PC-3 (cell line): ENCODE measurements at regions not wholly inside any gene's neighbourhood (a gene's known extent, or its start where the extent isn't known, plus 50 kb on each side); places are given as distances from the start of the nearest gene placed in this dataset.

Experiments
- ATAC-seq: fragments of 200-7000 bp; cut with Tn5 transposase; 2 replicates; pipeline ENCODE4 v1.9.1; 2020; ENCODE audit warnings: mild to moderate bottlenecking, moderate library complexity
- BruUV-seq: library from RNA; stranded (reverse); fragments of 400-500 nt; replicated peaks from 2 replicates; lab custom pipeline; 2021; lab: Mats Ljungman, UMichigan
- CTCF ChIA-PET: fragments of 300-600 bp; sonication (Branson Sonifier 250); formaldehyde crosslinking; loops from one replicate; lab custom pipeline; 2022; ENCODE audit warnings: antibody characterized with exemption; lab: Charles Lee
- POLR2A ChIA-PET: fragments of 300-600 bp; sonication (Branson Sonifier 250); formaldehyde crosslinking; loops from one replicate; lab custom pipeline; 2022; ENCODE audit warnings: antibody characterized with exemption; ENCODE audit not compliant: unreplicated experiment; lab: Charles Lee
- DNase-seq: peaks from one replicate; pipeline ENCODE4 v3.0.0-alpha.2; 2015
- H2AFZ ChIP-seq: fragments of 300-600 bp; sonication (generic); 2 replicates; pipeline ENCODE4 v1.6.0; 2016; ENCODE audit warnings: antibody characterized with exemption, low read length
- H3F3A ChIP-seq: fragments of 300-600 bp; sonication (generic); one replicate; pipeline ENCODE4 v1.6.0; 2017; ENCODE audit warnings: antibody characterized with exemption, low read length, control low read depth, mild to moderate bottlenecking; ENCODE audit not compliant: unreplicated experiment
- H3K27ac ChIP-seq: fragments of 300-600 bp; sonication (generic); 2 replicates; pipeline ENCODE4 v1.5.1; 2016; ENCODE audit warnings: mild to moderate bottlenecking, low read length
- H3K27me3 ChIP-seq: fragments of 300-600 bp; sonication (generic); 2 replicates; pipeline ENCODE4 v1.6.1; 2016; ENCODE audit warnings: low read length, mixed read lengths
- H3K36me3 ChIP-seq: fragments of 300-600 bp; sonication (generic); 2 replicates; pipeline ENCODE4 v1.6.1; 2016; ENCODE audit warnings: low read depth, mixed run types, low read length, mixed read lengths
- H3K4me1 ChIP-seq: fragments of 300-600 bp; sonication (generic); 2 replicates; pipeline ENCODE4 v1.5.1; 2016; ENCODE audit warnings: low read length; ENCODE audit not compliant: insufficient read depth
- H3K4me2 ChIP-seq: fragments of 300-600 bp; sonication (generic); 2 replicates; pipeline ENCODE4 v1.6.0; 2016; ENCODE audit warnings: low read length
- H3K4me3 ChIP-seq: fragments of 300-600 bp; sonication (generic); 2 replicates; pipeline ENCODE4 v1.5.1; 2016; ENCODE audit warnings: mild to moderate bottlenecking, low read length, mixed read lengths
- H3K79me2 ChIP-seq: fragments of 300-600 bp; sonication (generic); 2 replicates; pipeline ENCODE4 v1.6.1; 2017; ENCODE audit warnings: low read length, mixed read lengths
- H3K9ac ChIP-seq: fragments of 300-600 bp; sonication (generic); 2 replicates; pipeline ENCODE4 v1.6.0; 2016; ENCODE audit warnings: mild to moderate bottlenecking, low read length
- H3K9me2 ChIP-seq: fragments of 300-600 bp; sonication (generic); replicated peaks from 2 replicates; pipeline ENCODE4 v1.6.1; 2016; ENCODE audit warnings: mixed run types, low read length, mixed read lengths
- H3K9me3 ChIP-seq: fragments of 300-600 bp; sonication (generic); 2 replicates; pipeline ENCODE4 v1.6.1; 2016; ENCODE audit warnings: low read length, mixed read lengths
- H4K20me1 ChIP-seq: fragments of 300-600 bp; sonication (generic); 2 replicates; pipeline ENCODE4 v1.6.1; 2016; ENCODE audit warnings: low read length, mixed read lengths
- EZH2 ChIP-seq: fragments of 300-600 bp; sonication (generic); IDR thresholded peaks from one replicate; pipeline ENCODE4 v1.6.1; 2017; ENCODE audit warnings: antibody characterized with exemption, mild to moderate bottlenecking, low read length; ENCODE audit not compliant: unreplicated experiment
- EZH2phosphoT487 ChIP-seq: fragments of 300-600 bp; sonication (generic); IDR thresholded peaks from 2 replicates; pipeline ENCODE4 v1.6.1; 2018; ENCODE audit warnings: mild to moderate bottlenecking, antibody characterized with exemption, low read length, borderline replicate concordance
- intact Hi-C: fragments of 100-400 bp; cut with micrococcal nuclease; formaldehyde crosslinking; loops from 2 replicates; pipeline ENCODE4 v1.9.0; 2023
- TF ChIP-seq, protein P1 (sequence below): fragments of 300-600 bp; sonication (generic); conservative IDR thresholded peaks from 2 replicates; pipeline ENCODE4 v1.5.1; 2017; ENCODE audit warnings: antibody characterized with exemption, low read depth, mild to moderate bottlenecking, low read length

GRCh38 chr5:68884144-68884754 is 209.6 kb upstream of the SLC30A5 start:
- Histone ChIP-seq H3K27me3 (no peaks in the 10 kb centered on the region), H3K4me3 (no peak overlapping the region), H3K4me1 (no peaks in the 10 kb centered on the region), H3F3A (no peaks in the 10 kb centered on the region), H3K9me3 (no peaks in the 10 kb centered on the region), H3K27ac (no peak overlapping the region), H3K36me3 (no peaks in the 10 kb centered on the region), H4K20me1 (no peaks in the 10 kb centered on the region), H3K9ac (no peak overlapping the region), H2AFZ (no peak overlapping the region), H3K4me2 (no peak overlapping the region), H3K79me2 (no peaks in the 10 kb centered on the region), H3K9me2 (no peaks in the 10 kb centered on the region)
- CTCF ChIA-PET = interaction anchor here (0.6 kb wide), 1 partner anchor 84 kb away, joined by 6 read pairs; no protein-coding TSS in a partner anchor
- ATAC-seq (no peak), DNase-seq (no peak)
- no TSS peak for BruUV-seq
- intact Hi-C loops = no loop called here
- TF ChIP-seq EZH2phosphoT487 = no peak
- no peak for TF ChIP-seq EZH2
- TF ChIP-seq, protein P1, sequence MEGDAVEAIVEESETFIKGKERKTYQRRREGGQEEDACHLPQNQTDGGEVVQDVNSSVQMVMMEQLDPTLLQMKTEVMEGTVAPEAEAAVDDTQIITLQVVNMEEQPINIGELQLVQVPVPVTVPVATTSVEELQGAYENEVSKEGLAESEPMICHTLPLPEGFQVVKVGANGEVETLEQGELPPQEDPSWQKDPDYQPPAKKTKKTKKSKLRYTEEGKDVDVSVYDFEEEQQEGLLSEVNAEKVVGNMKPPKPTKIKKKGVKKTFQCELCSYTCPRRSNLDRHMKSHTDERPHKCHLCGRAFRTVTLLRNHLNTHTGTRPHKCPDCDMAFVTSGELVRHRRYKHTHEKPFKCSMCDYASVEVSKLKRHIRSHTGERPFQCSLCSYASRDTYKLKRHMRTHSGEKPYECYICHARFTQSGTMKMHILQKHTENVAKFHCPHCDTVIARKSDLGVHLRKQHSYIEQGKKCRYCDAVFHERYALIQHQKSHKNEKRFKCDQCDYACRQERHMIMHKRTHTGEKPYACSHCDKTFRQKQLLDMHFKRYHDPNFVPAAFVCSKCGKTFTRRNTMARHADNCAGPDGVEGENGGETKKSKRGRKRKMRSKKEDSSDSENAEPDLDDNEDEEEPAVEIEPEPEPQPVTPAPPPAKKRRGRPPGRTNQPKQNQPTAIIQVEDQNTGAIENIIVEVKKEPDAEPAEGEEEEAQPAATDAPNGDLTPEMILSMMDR = no peak
- POLR2A ChIA-PET = no interaction called here

DNA sequence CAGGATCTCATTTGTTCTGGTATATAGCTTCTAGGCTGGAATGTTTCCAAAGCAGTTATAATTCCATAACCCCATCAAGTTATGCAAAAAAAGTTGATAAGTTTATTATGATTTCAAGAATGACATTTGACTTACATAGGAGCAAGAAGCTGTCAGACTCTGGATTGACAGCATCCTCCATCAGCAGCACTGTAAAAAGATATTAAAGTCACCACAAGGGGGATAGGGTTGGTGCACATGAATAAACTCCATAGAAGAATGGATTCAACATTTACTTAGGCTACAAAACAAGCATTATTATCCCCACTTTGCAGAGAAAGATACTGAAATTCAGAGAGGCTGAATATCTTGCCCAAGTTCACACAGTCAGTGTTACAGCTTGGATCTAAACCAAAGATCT is 208.9 kb upstream of the SLC30A5 start:
- ChIA-PET CTCF (no interaction called here), POLR2A (no interaction called here)
- no peak overlapping the region for H3K27ac ChIP-seq
- H3K9me2 ChIP-seq = no peaks in the 10 kb centered on the region
- peak; percentile 64; the same call in 1 of the 2 replicates for ATAC-seq
- BruUV-seq = no TSS peak
- no peaks in the 10 kb centered on the region for H3K9me3 ChIP-seq
- no peaks in the 10 kb centered on the region for H3K36me3 ChIP-seq
- H3K4me1 ChIP-seq = no peaks in the 10 kb centered on the region
- H3K79me2 ChIP-seq = no peaks in the 10 kb centered on the region
- H3K27me3 ChIP-seq = no peaks in the 10 kb centered on the region
- intact Hi-C loops = loop anchor here (1.0 kb wide), 1 partner anchor 78 kb away; no protein-coding TSS in a partner anchor
- no peaks in the 10 kb centered on the region for H3F3A ChIP-seq
- DNase-seq = peak; percentile 48
- no peak overlapping the region for H2AFZ ChIP-seq
- TF ChIP-seq EZH2 = no peak
- TF ChIP-seq, protein P1 = peak; percentile 57
- TF ChIP-seq EZH2phosphoT487 = no peak
- H4K20me1 ChIP-seq = no peaks in the 10 kb centered on the region
- H3K4me2 ChIP-seq = no peak overlapping the region
- no peak overlapping the region for H3K4me3 ChIP-seq
- H3K9ac ChIP-seq = no peak overlapping the region

- Histone ChIP-seq H3K4me1 (no peaks in the 10 kb centered on the region), H4K20me1 (no peaks in the 10 kb centered on the region), H3K9ac (no peak overlapping the region), H3K9me2 (no peaks in the 10 kb centered on the region), H3K36me3 (no peaks in the 10 kb centered on the region), H3K79me2 (no peaks in the 10 kb centered on the region), H3K9me3 (no peaks in the 10 kb centered on the region), H3K27ac (no peak overlapping the region), H3K4me2 (no peak overlapping the region), H2AFZ (no peak overlapping the region), H3F3A (no peaks in the 10 kb centered on the region), H3K27me3 (no peaks in the 10 kb centered on the region), H3K4me3 (no peak overlapping the region)
- ChIA-PET CTCF (no interaction called here), POLR2A (no interaction called here)
- no TSS peak for BruUV-seq
- no peak for ATAC-seq
- no peak for TF ChIP-seq EZH2phosphoT487
- TF ChIP-seq, protein P1 = no peak
- no peak for TF ChIP-seq EZH2
- intact Hi-C loops = no loop called here
- DNase-seq = no peak
Observed at GRCh38 chr5:68886814-68887213, 207.0 kb upstream of the SLC30A5 start.
